Gastroesophageal sphincter (tissue), 4 donors: ENCODE measurements at regions not wholly inside any gene's neighbourhood (a gene's known extent, or its start where the extent isn't known, plus 50 kb on each side); places are given as distances from the start of the nearest gene placed in this dataset.

Source experiments
- ATAC-seq: fragments of 150-250 bp; one replicate; pipeline ENCODE4 v1.9.1; 2016; ENCODE audit warnings: mild to moderate bottlenecking, moderate library complexity
- H3K27ac ChIP-seq, 4 donors: fragments of 200-600 bp; sonication (generic) in 3 of 4; 1 replicate in 3 of 4; 2 replicates in 1 of 4; pipeline ENCODE4 v1.5.1; 2016 to 2019
- H3K27me3 ChIP-seq: fragments of 200-600 bp; sonication (generic); one replicate; pipeline ENCODE4 v1.5.1; 2019
- H3K36me3 ChIP-seq, 2 donors: fragments of 200-600 bp; sonication (generic); one replicate each; pipeline ENCODE4 v1.5.1; 2019; ENCODE audit warnings: control low read depth in 1 of 2
- H3K4me1 ChIP-seq, 3 donors: fragments of 200-600 bp; sonication (generic); 1 replicate in 2 of 3; 2 replicates in 1 of 3; pipeline ENCODE4 v1.5.1; 2016 to 2019; ENCODE audit warnings: control low read depth in 2 of 3
- H3K4me3 ChIP-seq, 2 donors: fragments of 200-600 bp; sonication (generic); one replicate each; pipeline ENCODE4 v1.5.1; 2019; ENCODE audit warnings: mild to moderate bottlenecking in 1 of 2, moderate library complexity in 1 of 2
- H3K9me3 ChIP-seq, 3 donors: fragments of 200-600 bp; sonication (generic); one replicate each; pipeline ENCODE4 v1.5.1; 2017 to 2019; ENCODE audit warnings: control low read depth in 2 of 3
- CTCF ChIP-seq, 4 experiments: fragments of 200-600 bp in 2 of 4; fragments of 450-650 bp in 2 of 4; sonication (generic) in 1 of 4; IDR thresholded peaks; one replicate each; pipeline ENCODE4 v1.5.1; 2017 to 2019; ENCODE audit warnings: antibody characterized with exemption in 4 of 4, mild to moderate bottlenecking in 2 of 4, moderate library complexity in 2 of 4
- EP300 ChIP-seq: sonication (generic); formaldehyde crosslinking; IDR thresholded peaks from one replicate; pipeline ENCODE4 v1.6.1; 2017; ENCODE audit warnings: antibody characterized with exemption, mild to moderate bottlenecking
- POLR2A ChIP-seq, 2 donors: fragments of 450-650 bp; IDR thresholded peaks; one replicate each; pipeline ENCODE4 v1.6.1; 2017; ENCODE audit warnings: antibody characterized with exemption in 2 of 2, mild to moderate bottlenecking in 2 of 2, moderate library complexity in 1 of 2
- POLR2AphosphoS5 ChIP-seq: sonication (generic); formaldehyde crosslinking; IDR thresholded peaks from one replicate; pipeline ENCODE4 v1.6.1; 2017; ENCODE audit warnings: antibody characterized with exemption
- WGBS, 2 donors: methylation state at CpG; one replicate each; pipeline ENCODE4 v1.1.5; 2018; ENCODE audit warnings: low coverage in 1 of 2; 5-methylcytosine and 5-hydroxymethylcytosine counted together

- Histone ChIP-seq H3K4me1 (no peaks in the 10 kb centered on the region), H3K9me3 (no peaks in the 10 kb centered on the region), H3K27me3 (no peaks in the 10 kb centered on the region), H3K4me3 (no peak overlapping the region), H3K36me3 (no peaks in the 10 kb centered on the region), H3K27ac (no peak overlapping the region)
- TF ChIP-seq POLR2AphosphoS5 (no peak), EP300 (no peak), CTCF (IDR thresholded peaks at IDR 0.05) (no peak), POLR2A (IDR thresholded peaks at IDR 0.05) (no peak)
- ATAC-seq: no peak
- 42 to 60% methylated on average over 1 of the region's 1 CpG for WGBS, 2 donors
Observed at GRCh38 chr3:74039105-74039504, 414.4 kb upstream of the PDZRN3 start.

- Histone ChIP-seq H3K9me3 (no peaks in the 10 kb centered on the region), H3K4me3 (no peak overlapping the region), H3K27me3 (no peaks in the 10 kb centered on the region), H3K4me1 (no peaks in the 10 kb centered on the region), H3K36me3 (no peaks in the 10 kb centered on the region), H3K27ac (no peak overlapping the region)
- 0% methylated on average over 1 of the region's 1 CpG; no CpG with 5 or more reads in 1 of the 2 donors for WGBS, 2 donors
- no peak for ATAC-seq
- TF ChIP-seq EP300 (no peak), POLR2AphosphoS5 (no peak), POLR2A (IDR thresholded peaks at IDR 0.05) (no peak), CTCF (IDR thresholded peaks at IDR 0.05) (no peak)
Observed at GRCh38 chr3:74036568-74036967, 411.8 kb upstream of the PDZRN3 start.

GRCh38 chr3:74036102-74036501 lies 411.4 kb upstream of the PDZRN3 start:
- ATAC-seq: no peak
- 81 to 86% methylated on average over 3 of the region's 3 CpGs for WGBS, 2 donors
- no peak for TF ChIP-seq EP300
- no peak for TF ChIP-seq POLR2A (IDR thresholded peaks at IDR 0.05)
- no peak for TF ChIP-seq CTCF (IDR thresholded peaks at IDR 0.05)
- no peak for TF ChIP-seq POLR2AphosphoS5
- H3K27ac ChIP-seq: no peak overlapping the region
- H3K36me3 ChIP-seq: no peaks in the 10 kb centered on the region
- H3K27me3 ChIP-seq: no peaks in the 10 kb centered on the region
- H3K9me3 ChIP-seq: no peaks in the 10 kb centered on the region
- H3K4me1 ChIP-seq: no peaks in the 10 kb centered on the region
- no peak overlapping the region for H3K4me3 ChIP-seq

- H3K4me1 ChIP-seq: no peaks in the 10 kb centered on the region
- H3K4me3 ChIP-seq: no peak overlapping the region
- H3K27me3 ChIP-seq: no peaks in the 10 kb centered on the region
- TF ChIP-seq EP300 (no peak), CTCF (IDR thresholded peaks at IDR 0.05) (no peak), POLR2A (IDR thresholded peaks at IDR 0.05) (no peak), POLR2AphosphoS5 (no peak)
- H3K36me3 ChIP-seq: no peaks in the 10 kb centered on the region
- whole genome bisulfite sequencing, 2 donors: 33 to 52% methylated on average over 2 of the region's 2 CpGs
- H3K9me3 ChIP-seq: no peaks in the 10 kb centered on the region
- H3K27ac ChIP-seq: no peak overlapping the region
- ATAC-seq: no peak
Observed at GRCh38 chr3:74033806-74034205, 409.1 kb upstream of the PDZRN3 start.

GRCh38 chr3:74033381-74033780 lies 408.6 kb upstream of the PDZRN3 start:
- Histone ChIP-seq H3K27ac (no peak overlapping the region), H3K36me3 (no peaks in the 10 kb centered on the region), H3K27me3 (no peaks in the 10 kb centered on the region), H3K4me3 (no peak overlapping the region), H3K4me1 (no peaks in the 10 kb centered on the region), H3K9me3 (no peaks in the 10 kb centered on the region)
- 42 to 73% methylated on average over 2 of the region's 2 CpGs for WGBS, 2 donors
- ATAC-seq: no peak
- TF ChIP-seq EP300 (no peak), POLR2A (IDR thresholded peaks at IDR 0.05) (no peak), CTCF (IDR thresholded peaks at IDR 0.05) (no peak), POLR2AphosphoS5 (no peak)
